K562 (cell line): ENCODE measurements at regions not wholly inside any gene's neighbourhood (a gene's known extent, or its start where the extent isn't known, plus 50 kb on each side); places are given as distances from the start of the nearest gene placed in this dataset.

Source experiments
- PYGO2 ChIP-seq: fragments of 450-650 bp; IDR thresholded peaks from 2 replicates; pipeline ENCODE4 v1.6.1; 2016; ENCODE audit warnings: mild to moderate bottlenecking, missing genetic modification characterization, moderate library complexity, missing compliant biosample characterization
- STAT6 ChIP-seq: sonication (generic); formaldehyde crosslinking; IDR thresholded peaks from 2 replicates; pipeline ENCODE4 v1.8.1; 2023; ENCODE audit warnings: mild to moderate bottlenecking, missing genetic modification reagents
- TF ChIP-seq, protein P1 (sequence below), 2 experiments: fragments of 450-650 bp; formaldehyde crosslinking in 1 of 2; IDR thresholded peaks; 2 replicates each; pipeline versions ENCODE4 v1.4.0 to v1.6.1; 2014 to 2020; ENCODE audit warnings: mild to moderate bottlenecking in 2 of 2, borderline replicate concordance in 1 of 2, low read depth in 1 of 2
- TF ChIP-seq, protein P2 (sequence below): sonication (generic); formaldehyde crosslinking; IDR thresholded peaks from 2 replicates; pipeline ENCODE4 v1.8.1; 2023; ENCODE audit warnings: mild to moderate bottlenecking, missing genetic modification reagents

DNA sequence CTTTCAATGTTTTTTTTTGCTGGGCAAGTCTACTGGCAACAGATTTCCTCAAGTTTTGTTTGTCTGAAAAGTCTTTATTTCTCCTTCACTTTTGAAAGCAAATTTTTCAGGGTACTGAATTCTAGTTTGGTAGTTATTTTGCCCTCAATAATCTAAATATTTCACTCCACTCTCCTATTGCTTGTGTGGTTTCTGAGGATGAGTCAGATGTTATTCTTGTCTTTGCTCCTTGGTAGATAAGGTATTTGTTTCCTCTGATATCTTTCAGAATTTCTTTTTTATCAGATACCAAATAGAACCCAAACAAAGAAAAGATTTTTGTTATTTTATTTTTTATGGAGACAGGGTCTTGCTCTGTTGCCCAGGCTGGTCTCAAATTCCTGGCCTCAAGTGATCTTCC lies 99.2 kb upstream of the MALRD1 start:
- TF ChIP-seq PYGO2 (tag) (no peak), STAT6 (CRISPR knock-in tag) (no peak)
- TF ChIP-seq, protein P1, sequence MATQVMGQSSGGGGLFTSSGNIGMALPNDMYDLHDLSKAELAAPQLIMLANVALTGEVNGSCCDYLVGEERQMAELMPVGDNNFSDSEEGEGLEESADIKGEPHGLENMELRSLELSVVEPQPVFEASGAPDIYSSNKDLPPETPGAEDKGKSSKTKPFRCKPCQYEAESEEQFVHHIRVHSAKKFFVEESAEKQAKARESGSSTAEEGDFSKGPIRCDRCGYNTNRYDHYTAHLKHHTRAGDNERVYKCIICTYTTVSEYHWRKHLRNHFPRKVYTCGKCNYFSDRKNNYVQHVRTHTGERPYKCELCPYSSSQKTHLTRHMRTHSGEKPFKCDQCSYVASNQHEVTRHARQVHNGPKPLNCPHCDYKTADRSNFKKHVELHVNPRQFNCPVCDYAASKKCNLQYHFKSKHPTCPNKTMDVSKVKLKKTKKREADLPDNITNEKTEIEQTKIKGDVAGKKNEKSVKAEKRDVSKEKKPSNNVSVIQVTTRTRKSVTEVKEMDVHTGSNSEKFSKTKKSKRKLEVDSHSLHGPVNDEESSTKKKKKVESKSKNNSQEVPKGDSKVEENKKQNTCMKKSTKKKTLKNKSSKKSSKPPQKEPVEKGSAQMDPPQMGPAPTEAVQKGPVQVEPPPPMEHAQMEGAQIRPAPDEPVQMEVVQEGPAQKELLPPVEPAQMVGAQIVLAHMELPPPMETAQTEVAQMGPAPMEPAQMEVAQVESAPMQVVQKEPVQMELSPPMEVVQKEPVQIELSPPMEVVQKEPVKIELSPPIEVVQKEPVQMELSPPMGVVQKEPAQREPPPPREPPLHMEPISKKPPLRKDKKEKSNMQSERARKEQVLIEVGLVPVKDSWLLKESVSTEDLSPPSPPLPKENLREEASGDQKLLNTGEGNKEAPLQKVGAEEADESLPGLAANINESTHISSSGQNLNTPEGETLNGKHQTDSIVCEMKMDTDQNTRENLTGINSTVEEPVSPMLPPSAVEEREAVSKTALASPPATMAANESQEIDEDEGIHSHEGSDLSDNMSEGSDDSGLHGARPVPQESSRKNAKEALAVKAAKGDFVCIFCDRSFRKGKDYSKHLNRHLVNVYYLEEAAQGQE (IDR thresholded peaks at IDR 0.05; ENCODE audit: borderline replicate concordance), result no peak
- TF ChIP-seq, protein P1 (CRISPR knock-in tag; IDR thresholded peaks at IDR 0.05; ENCODE audit: low read depth), result no peak
- TF ChIP-seq, protein P2, sequence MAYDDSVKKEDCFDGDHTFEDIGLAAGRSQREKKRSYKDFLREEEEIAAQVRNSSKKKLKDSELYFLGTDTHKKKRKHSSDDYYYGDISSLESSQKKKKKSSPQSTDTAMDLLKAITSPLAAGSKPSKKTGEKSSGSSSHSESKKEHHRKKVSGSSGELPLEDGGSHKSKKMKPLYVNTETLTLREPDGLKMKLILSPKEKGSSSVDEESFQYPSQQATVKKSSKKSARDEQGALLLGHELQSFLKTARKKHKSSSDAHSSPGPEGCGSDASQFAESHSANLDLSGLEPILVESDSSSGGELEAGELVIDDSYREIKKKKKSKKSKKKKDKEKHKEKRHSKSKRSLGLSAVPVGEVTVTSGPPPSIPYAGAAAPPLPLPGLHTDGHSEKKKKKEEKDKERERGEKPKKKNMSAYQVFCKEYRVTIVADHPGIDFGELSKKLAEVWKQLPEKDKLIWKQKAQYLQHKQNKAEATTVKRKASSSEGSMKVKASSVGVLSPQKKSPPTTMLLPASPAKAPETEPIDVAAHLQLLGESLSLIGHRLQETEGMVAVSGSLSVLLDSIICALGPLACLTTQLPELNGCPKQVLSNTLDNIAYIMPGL (CRISPR knock-in tag), result no peak
